Mesothelial cell of epicardium (in vitro differentiated cells): ENCODE measurements at regions not wholly inside any gene's neighbourhood (a gene's known extent, or its start where the extent isn't known, plus 50 kb on each side); places are given as distances from the start of the nearest gene placed in this dataset.

ENCODE experiments used
- DNase-seq, 2 experiments: peaks; one replicate each; pipeline ENCODE4 v3.0.0; 2021; ENCODE audit warnings: low spot score in 2 of 2; ENCODE audit not compliant: unreplicated experiment in 2 of 2
- H3K27ac Mint-ChIP-seq: 2 replicates; pipeline ENCODE4 v1.8.0; 2021; ENCODE audit warnings: mixed read lengths
- H3K27me3 Mint-ChIP-seq: 2 replicates; pipeline ENCODE4 v1.8.0; 2021; ENCODE audit warnings: low read depth, mixed read lengths
- H3K36me3 Mint-ChIP-seq: 2 replicates; pipeline ENCODE4 v1.8.0; 2021; ENCODE audit warnings: mixed read lengths
- H3K4me1 Mint-ChIP-seq: 2 replicates; pipeline ENCODE4 v1.8.0; 2021; ENCODE audit warnings: mixed read lengths
- H3K4me3 Mint-ChIP-seq: 2 replicates; pipeline ENCODE4 v1.8.0; 2021; ENCODE audit warnings: mild to moderate bottlenecking, moderate library complexity, mixed read lengths
- H3K9me3 Mint-ChIP-seq: 2 replicates; pipeline ENCODE4 v1.8.0; 2021; ENCODE audit warnings: mixed read lengths
- CTCF ChIP-seq: fragments of 200-600 bp; sonication (generic); IDR thresholded peaks from one replicate; pipeline ENCODE4 v1.5.0; 2021; ENCODE audit warnings: antibody characterized with exemption; ENCODE audit not compliant: unreplicated experiment

- Mint-ChIP-seq H3K36me3 (no peaks in the 10 kb centered on the region), H3K27ac (no peak overlapping the region), H3K4me1 (no peaks in the 10 kb centered on the region), H3K27me3 (no peaks in the 10 kb centered on the region), H3K4me3 (no peak overlapping the region), H3K9me3 (peaks cover 9% of the 10 kb centered on the region)
- no peak for DNase-seq
- TF ChIP-seq CTCF, result no peak
Measured at GRCh38 chr13:78182813-78183212, 264.2 kb upstream of the EDNRB start.

GRCh38 chr13:78177306-78177705 lies 258.7 kb upstream of the EDNRB start:
- H3K27me3 Mint-ChIP-seq, result no peaks in the 10 kb centered on the region
- no peak for TF ChIP-seq CTCF
- no peak for DNase-seq
- peaks cover 9% of the 10 kb centered on the region for H3K9me3 Mint-ChIP-seq
- no peak overlapping the region for H3K27ac Mint-ChIP-seq
- no peaks in the 10 kb centered on the region for H3K36me3 Mint-ChIP-seq
- no peaks in the 10 kb centered on the region for H3K4me1 Mint-ChIP-seq
- no peak overlapping the region for H3K4me3 Mint-ChIP-seq

- H3K27ac Mint-ChIP-seq, result no peak overlapping the region
- H3K36me3 Mint-ChIP-seq, result no peaks in the 10 kb centered on the region
- no peak overlapping the region for H3K4me3 Mint-ChIP-seq
- peaks cover 9% of the 10 kb centered on the region for H3K9me3 Mint-ChIP-seq
- DNase-seq, result no peak
- TF ChIP-seq CTCF, result no peak
- no peaks in the 10 kb centered on the region for H3K27me3 Mint-ChIP-seq
- no peaks in the 10 kb centered on the region for H3K4me1 Mint-ChIP-seq
Measured at GRCh38 chr13:78176880-78177279, 258.2 kb upstream of the EDNRB start.

GRCh38 chr13:78169386-78169785 lies 250.8 kb upstream of the EDNRB start:
- Mint-ChIP-seq H3K27ac (no peak overlapping the region), H3K4me3 (no peak overlapping the region), H3K9me3 (no peaks in the 10 kb centered on the region), H3K27me3 (peaks cover 2% of the 10 kb centered on the region), H3K36me3 (no peaks in the 10 kb centered on the region), H3K4me1 (no peaks in the 10 kb centered on the region)
- TF ChIP-seq CTCF, result no peak
- DNase-seq, result no peak

GRCh38 chr13:78168981-78169380 lies 250.3 kb upstream of the EDNRB start:
- Mint-ChIP-seq H3K27ac (no peak overlapping the region), H3K4me3 (no peak overlapping the region), H3K36me3 (no peaks in the 10 kb centered on the region), H3K9me3 (no peaks in the 10 kb centered on the region), H3K4me1 (no peaks in the 10 kb centered on the region), H3K27me3 (peaks cover 2% of the 10 kb centered on the region)
- no peak for TF ChIP-seq CTCF
- DNase-seq, result no peak

GRCh38 chr13:78161266-78161665 lies 242.6 kb upstream of the EDNRB start:
- Mint-ChIP-seq H3K36me3 (no peaks in the 10 kb centered on the region), H3K27ac (no peak overlapping the region), H3K4me1 (no peaks in the 10 kb centered on the region), H3K9me3 (no peaks in the 10 kb centered on the region), H3K4me3 (no peak overlapping the region), H3K27me3 (no peaks in the 10 kb centered on the region)
- no peak for TF ChIP-seq CTCF
- no peak for DNase-seq
